IMR-90 (cell line): ENCODE measurements at regions not wholly inside any gene's neighbourhood (a gene's known extent, or its start where the extent isn't known, plus 50 kb on each side); places are given as distances from the start of the nearest gene placed in this dataset.

Source experiments
- ATAC-seq: fragments of 200-7000 bp; cut with Tn5 transposase; 2 replicates; pipeline ENCODE4 v1.9.1; 2020; ENCODE audit warnings: low read depth, mild to moderate bottlenecking, moderate library complexity
- BruUV-seq: library from RNA; stranded (reverse); fragments of 400-500 nt; replicated peaks from 2 replicates; lab custom pipeline; 2021; lab: Mats Ljungman, UMichigan
- CTCF ChIA-PET: fragments of 300-600 bp; formaldehyde crosslinking; extraction: SDS; loops from one replicate; lab custom pipeline; 2021; ENCODE audit warnings: antibody characterized with exemption; lab: Yijun Ruan, JAX
- POLR2A ChIA-PET: fragments of 300-600 bp; sonication (Branson Sonifier 250); formaldehyde crosslinking; loops from one replicate; lab custom pipeline; 2022; ENCODE audit warnings: antibody characterized with exemption; ENCODE audit not compliant: unreplicated experiment; lab: Charles Lee
- DNase-seq: peaks from one replicate; pipeline ENCODE4 v3.0.0; 2013
- H2AFZ ChIP-seq: replicated peaks from 2 replicates; pipeline ENCODE3; 2013; ENCODE audit warnings: low read length, mild to moderate bottlenecking; ENCODE audit not compliant: poor library complexity
- H2AK5ac ChIP-seq: 2 replicates; pipeline ENCODE4 v1.6.1; 2013; ENCODE audit warnings: low read depth, low read length, inconsistent platforms
- H2AK9ac ChIP-seq: replicated peaks from 2 replicates; pipeline ENCODE3; 2013; ENCODE audit warnings: mild to moderate bottlenecking, low read depth, low read length, moderate library complexity; ENCODE audit not compliant: poor library complexity
- H2BK120ac ChIP-seq: 2 replicates; pipeline ENCODE4 v1.6.1; 2013; ENCODE audit warnings: low read depth, low read length, inconsistent platforms
- H2BK15ac ChIP-seq: 3 replicates; pipeline ENCODE4 v1.6.1; 2013; ENCODE audit warnings: low read depth, low read length, inconsistent platforms
- H2BK20ac ChIP-seq: 2 replicates; pipeline ENCODE4 v1.6.1; 2013; ENCODE audit warnings: low read depth, mild to moderate bottlenecking, inconsistent platforms, low read length, moderate library complexity
- H2BK5ac ChIP-seq: 2 replicates; pipeline ENCODE4 v1.6.1; 2013; ENCODE audit warnings: mild to moderate bottlenecking, low read depth, low read length, inconsistent platforms; ENCODE audit not compliant: poor library complexity, severe bottlenecking
- H3K14ac ChIP-seq: replicated peaks from 2 replicates; pipeline ENCODE4 v1.6.1; 2013; ENCODE audit warnings: low read depth, low read length, inconsistent platforms
- H3K18ac ChIP-seq: 2 replicates; pipeline ENCODE4 v1.6.1; 2013; ENCODE audit warnings: low read depth, low read length, control low read depth
- H3K23ac ChIP-seq: 2 replicates; pipeline ENCODE4 v1.6.1; 2013; ENCODE audit warnings: low read depth, low read length, inconsistent platforms
- H3K27ac ChIP-seq: 2 replicates; pipeline ENCODE4 v1.5.1; 2013; ENCODE audit warnings: mild to moderate bottlenecking, control low read depth, low read length; ENCODE audit not compliant: insufficient read depth
- H3K27me3 ChIP-seq: 2 replicates; pipeline ENCODE4 v1.6.1; 2013; ENCODE audit warnings: low read length; ENCODE audit not compliant: control insufficient read depth, insufficient read depth
- H3K36me3 ChIP-seq: 2 replicates; pipeline ENCODE4 v1.6.1; 2013; ENCODE audit warnings: low read length, mixed read lengths; ENCODE audit not compliant: control insufficient read depth, insufficient read depth
- H3K4ac ChIP-seq: 2 replicates; pipeline ENCODE4 v1.6.1; 2013; ENCODE audit warnings: low read depth, low read length, inconsistent platforms
- H3K4me1 ChIP-seq: 2 replicates; pipeline ENCODE4 v1.6.1; 2013; ENCODE audit warnings: low read length, mixed read lengths; ENCODE audit not compliant: control insufficient read depth, insufficient read depth
- H3K4me2 ChIP-seq: 2 replicates; pipeline ENCODE4 v1.6.1; 2013; ENCODE audit warnings: low read depth, mild to moderate bottlenecking, control low read depth, low read length, moderate library complexity
- H3K4me3 ChIP-seq: 2 replicates; pipeline ENCODE4 v1.5.1; 2013; ENCODE audit warnings: low read depth, mild to moderate bottlenecking, control low read depth, low read length, moderate library complexity; ENCODE audit not compliant: insufficient read depth
- H3K56ac ChIP-seq: 2 replicates; pipeline ENCODE4 v1.6.1; 2013; ENCODE audit warnings: low read length, inconsistent platforms; ENCODE audit not compliant: insufficient read depth; ENCODE audit errors: extremely low read depth
- H3K79me1 ChIP-seq, 2 experiments: 2 replicates each; pipeline ENCODE4 v1.6.1; 2013; ENCODE audit warnings: low read length in 2 of 2, inconsistent platforms in 1 of 2, low read depth in 1 of 2
- H3K9ac ChIP-seq: 2 replicates; pipeline ENCODE4 v1.6.1; 2013; ENCODE audit warnings: low read depth, low read length, control low read depth
- H3K9me1 ChIP-seq: 2 replicates; pipeline ENCODE4 v1.6.1; 2013; ENCODE audit warnings: low read length, inconsistent platforms; ENCODE audit not compliant: insufficient read depth
- H3K9me3 ChIP-seq: 2 replicates; pipeline ENCODE4 v1.6.1; 2013; ENCODE audit warnings: low read length; ENCODE audit not compliant: control insufficient read depth, insufficient read depth
- H4K20me1 ChIP-seq: 2 replicates; pipeline ENCODE4 v1.6.1; 2013; ENCODE audit warnings: low read length, inconsistent platforms; ENCODE audit not compliant: insufficient read depth
- H4K5ac ChIP-seq: 2 replicates; pipeline ENCODE4 v1.6.1; 2013; ENCODE audit warnings: mild to moderate bottlenecking, low read depth, low read length, control low read depth
- H4K8ac ChIP-seq, 2 experiments: 2 replicates each; pipeline ENCODE4 v1.6.1; 2013; ENCODE audit warnings: low read depth in 2 of 2, low read length in 2 of 2, control low read depth in 1 of 2, inconsistent platforms in 1 of 2
- H4K91ac ChIP-seq: 2 replicates; pipeline ENCODE4 v1.6.1; 2013; ENCODE audit warnings: low read depth, low read length, inconsistent platforms; ENCODE audit not compliant: insufficient read depth
- BHLHE40 ChIP-seq: fragments of 150-350 bp; IDR thresholded peaks from 2 replicates; pipeline ENCODE4 v1.6.1; 2016; ENCODE audit warnings: mild to moderate bottlenecking, low read depth, low read length
- CHD1 ChIP-seq: IDR thresholded peaks from 2 replicates; pipeline ENCODE4 v1.6.1; 2012; ENCODE audit warnings: low read depth, low read length, improper control_type of control experiment
- MAFK ChIP-seq: IDR thresholded peaks from 2 replicates; pipeline ENCODE4 v1.6.1; 2012; ENCODE audit warnings: low read depth, low read length, improper control_type of control experiment
- MAZ ChIP-seq: IDR thresholded peaks from 2 replicates; pipeline ENCODE4 v1.6.1; 2012; ENCODE audit warnings: low read depth, mild to moderate bottlenecking, low read length, improper control_type of control experiment, moderate library complexity, borderline replicate concordance
- MXI1 ChIP-seq: IDR thresholded peaks from 2 replicates; pipeline ENCODE4 v1.6.1; 2012; ENCODE audit warnings: low read depth, mild to moderate bottlenecking, low read length, moderate library complexity, borderline replicate concordance
- NFE2L2 ChIP-seq: fragments of 150-350 bp; IDR thresholded peaks from 2 replicates; pipeline ENCODE4 v1.6.1; 2016; ENCODE audit warnings: low read depth, mild to moderate bottlenecking, low read length
- RFX5 ChIP-seq: IDR thresholded peaks from 2 replicates; pipeline ENCODE4 v1.8.0; 2012; ENCODE audit warnings: low read depth, mild to moderate bottlenecking, low read length, moderate library complexity
- SMC3 ChIP-seq: fragments of 150-350 bp; IDR thresholded peaks from 2 replicates; pipeline ENCODE4 v1.6.1; 2016; ENCODE audit warnings: low read depth, mild to moderate bottlenecking, antibody characterized with exemption, low read length, moderate library complexity
- WGBS, 2 experiments: methylation state at CpG; one replicate each; pipeline versions ENCODE4 v1.1.5 to v1.1.7; 2013; ENCODE audit warnings: missing lambda C conversion rate in 2 of 2; ENCODE audit not compliant: insufficient read length in 1 of 2; ENCODE audit errors: extremely low coverage in 2 of 2; 5-methylcytosine and 5-hydroxymethylcytosine counted together
- dilution Hi-C: fragments of 300-500 bp; cut with HindIII; formaldehyde crosslinking; loops from one replicate; pipeline ENCODE4 v1.14.3; 2018; ENCODE audit warnings: low sequenced_read_pairs; ENCODE audit not compliant: unreplicated experiment
- in situ Hi-C: fragments of 300-500 bp; cut with MboI; formaldehyde crosslinking; loops from 3 replicates; pipeline ENCODE4 v1.14.3; 2019; ENCODE audit warnings: low sequenced_read_pairs, inconsistent platforms, mixed read lengths
- intact Hi-C: fragments of 100-400 bp; cut with micrococcal nuclease; formaldehyde crosslinking; loops from 2 replicates; pipeline ENCODE4 v1.10.0; 2022
- TF ChIP-seq, protein P1 (sequence below): fragments of 150-350 bp; IDR thresholded peaks from 2 replicates; pipeline ENCODE4 v1.6.1; 2016; ENCODE audit warnings: low read depth, mild to moderate bottlenecking, low read length, moderate library complexity, borderline replicate concordance

DNA sequence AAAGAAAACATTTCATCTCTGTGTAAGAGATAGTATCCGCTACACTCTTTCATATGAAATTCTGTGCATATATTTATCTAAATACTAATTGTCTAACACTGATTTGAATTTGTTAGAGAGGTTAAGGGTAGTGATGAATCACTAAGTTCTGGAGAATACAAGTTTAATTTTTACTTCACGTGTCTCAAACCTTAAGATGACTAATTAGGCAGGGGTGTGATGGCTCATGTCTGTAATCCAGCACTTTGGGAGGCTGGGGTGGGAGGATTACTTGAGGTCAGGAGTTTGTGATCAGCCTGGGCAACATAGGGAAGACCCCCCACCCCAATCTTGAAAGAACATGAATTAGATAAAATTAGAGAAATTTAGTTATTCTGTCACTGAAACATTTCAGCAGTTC, 2241.9 kb downstream of the PCDH7 start:
- H2AK5ac ChIP-seq: no peak overlapping the region
- ATAC-seq (no peak), DNase-seq (no peak)
- in situ Hi-C loops: no loop called here
- H3K4ac ChIP-seq: no peak overlapping the region
- intact Hi-C loops: no loop called here
- no peak overlapping the region for H3K27ac ChIP-seq
- no peak overlapping the region for H2BK20ac ChIP-seq
- H4K20me1 ChIP-seq: no peaks in the 10 kb centered on the region
- no peak overlapping the region for H3K9ac ChIP-seq
- H2AK9ac ChIP-seq: no peak overlapping the region
- no peak overlapping the region for H4K8ac ChIP-seq
- ChIA-PET POLR2A (no interaction called here), CTCF (no interaction called here)
- no peak overlapping the region for H2BK120ac ChIP-seq
- dilution Hi-C loops: no loop called here
- no peaks in the 10 kb centered on the region for H3K79me1 ChIP-seq
- H3K9me1 ChIP-seq: no peaks in the 10 kb centered on the region
- H3K23ac ChIP-seq: no peak overlapping the region
- H3K14ac ChIP-seq: no peak overlapping the region
- TF ChIP-seq, protein P1, sequence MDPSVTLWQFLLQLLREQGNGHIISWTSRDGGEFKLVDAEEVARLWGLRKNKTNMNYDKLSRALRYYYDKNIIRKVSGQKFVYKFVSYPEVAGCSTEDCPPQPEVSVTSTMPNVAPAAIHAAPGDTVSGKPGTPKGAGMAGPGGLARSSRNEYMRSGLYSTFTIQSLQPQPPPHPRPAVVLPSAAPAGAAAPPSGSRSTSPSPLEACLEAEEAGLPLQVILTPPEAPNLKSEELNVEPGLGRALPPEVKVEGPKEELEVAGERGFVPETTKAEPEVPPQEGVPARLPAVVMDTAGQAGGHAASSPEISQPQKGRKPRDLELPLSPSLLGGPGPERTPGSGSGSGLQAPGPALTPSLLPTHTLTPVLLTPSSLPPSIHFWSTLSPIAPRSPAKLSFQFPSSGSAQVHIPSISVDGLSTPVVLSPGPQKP: no peak
- TF ChIP-seq MXI1 (no peak), SMC3 (no peak), BHLHE40 (no peak), NFE2L2 (no peak), MAZ (no peak), MAFK (no peak), CHD1 (no peak), RFX5 (no peak)
- H3K56ac ChIP-seq: no peak overlapping the region
- no peak overlapping the region for H2BK5ac ChIP-seq
- no peak overlapping the region for H2BK15ac ChIP-seq
- no peak overlapping the region for H3K18ac ChIP-seq
- H3K9me3 ChIP-seq: no peaks in the 10 kb centered on the region
- no peak overlapping the region for H3K4me2 ChIP-seq
- H3K4me3 ChIP-seq: no peak overlapping the region
- no TSS peak for BruUV-seq
- no peaks in the 10 kb centered on the region for H3K4me1 ChIP-seq
- WGBS, 2 experiments: no CpG with 5 or more reads among the region's 2 CpGs
- no peak overlapping the region for H4K5ac ChIP-seq
- H3K27me3 ChIP-seq: no peaks in the 10 kb centered on the region
- H2AFZ ChIP-seq: no peak overlapping the region
- H4K91ac ChIP-seq: no peak overlapping the region
- H3K36me3 ChIP-seq: no peaks in the 10 kb centered on the region
